IgD-negative memory B cell (primary cell): ENCODE measurements at regions not wholly inside any gene's neighbourhood (a gene's known extent, or its start where the extent isn't known, plus 50 kb on each side); places are given as distances from the start of the nearest gene placed in this dataset.

ENCODE experiments used
- H3K27ac Mint-ChIP-seq, 3 donors: one replicate each; pipeline ENCODE4 v1.8.0; 2020 to 2022; ENCODE audit warnings: mild to moderate bottlenecking in 3 of 3, mixed read lengths in 3 of 3, moderate library complexity in 1 of 3
- H3K27me3 Mint-ChIP-seq: one replicate; pipeline ENCODE4 v1.8.0; 2021; ENCODE audit warnings: mixed read lengths
- H3K36me3 Mint-ChIP-seq: one replicate; pipeline ENCODE4 v1.8.0; 2020; ENCODE audit warnings: mild to moderate bottlenecking, mixed read lengths
- H3K4me1 Mint-ChIP-seq, 3 donors: one replicate each; pipeline ENCODE4 v1.8.0; 2020 to 2022; ENCODE audit warnings: mixed read lengths in 3 of 3, mild to moderate bottlenecking in 1 of 3
- H3K4me3 Mint-ChIP-seq, 4 donors: one replicate each; pipeline ENCODE4 v1.8.0; 2020 to 2022; ENCODE audit warnings: mild to moderate bottlenecking in 4 of 4, mixed read lengths in 4 of 4, moderate library complexity in 3 of 4
- H3K9me3 Mint-ChIP-seq, 3 donors: one replicate each; pipeline ENCODE4 v1.8.0; 2020 to 2021; ENCODE audit warnings: mixed read lengths in 3 of 3, mild to moderate bottlenecking in 1 of 3

DNA sequence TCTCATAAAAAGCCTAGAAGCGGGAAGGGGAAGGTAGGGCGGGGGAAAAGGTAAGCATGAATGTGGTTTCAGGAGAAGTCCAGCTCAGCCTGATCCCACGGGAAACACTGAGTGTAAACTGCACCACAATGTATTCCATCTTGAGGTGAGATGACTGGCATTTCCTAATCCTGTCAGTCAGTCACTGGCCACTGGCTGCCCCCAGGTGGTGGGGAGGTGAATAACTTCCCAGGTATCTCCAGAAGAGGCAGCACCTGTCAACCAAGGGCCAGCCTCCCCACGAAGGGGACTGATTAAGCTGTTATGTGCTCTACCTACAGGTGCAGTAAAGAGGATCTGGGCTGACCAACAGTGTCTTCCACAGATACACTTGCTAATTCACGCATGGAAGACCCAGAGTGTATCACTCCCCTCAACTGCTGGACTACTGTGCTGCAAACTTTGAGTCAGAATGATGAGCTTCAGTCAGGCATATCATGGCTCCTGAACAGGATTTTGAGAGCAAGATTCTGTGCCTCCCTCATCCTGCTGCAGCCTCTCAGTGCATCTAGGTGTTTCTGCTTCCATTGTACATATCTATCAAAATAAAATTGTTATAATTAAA lies 108.5 kb upstream of the CCL2 start:
- H3K4me1 Mint-ChIP-seq = no peaks in the 10 kb centered on the region
- no peaks in the 10 kb centered on the region for H3K36me3 Mint-ChIP-seq
- H3K9me3 Mint-ChIP-seq = peaks cover 0 to 3% (median 2%) of the 10 kb centered on the region in 3 donors
- H3K4me3 Mint-ChIP-seq = no peak overlapping the region
- no peaks in the 10 kb centered on the region for H3K27me3 Mint-ChIP-seq
- no peak overlapping the region for H3K27ac Mint-ChIP-seq

DNA sequence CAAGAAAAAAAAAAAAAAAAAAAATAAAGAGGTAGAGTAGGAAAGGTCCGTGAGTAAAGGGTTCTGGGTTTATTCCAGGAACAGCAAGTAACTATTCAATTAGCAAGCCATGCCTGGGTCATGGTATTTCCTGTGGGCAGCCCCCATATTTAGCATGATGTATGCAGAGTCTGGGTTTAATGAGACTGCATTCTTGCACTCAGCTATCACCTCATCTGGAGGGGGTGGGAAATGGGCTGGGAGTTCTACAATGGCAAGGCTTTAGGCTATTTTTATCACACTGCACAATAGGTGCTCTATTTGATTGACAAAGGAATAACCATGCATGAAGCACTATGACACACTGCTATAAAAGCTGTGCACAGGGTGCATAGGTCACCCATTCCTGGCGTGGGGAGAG lies 104.0 kb upstream of the CCL2 start:
- Mint-ChIP-seq H3K36me3 (no peaks in the 10 kb centered on the region), H3K4me3 (peak overlapping the region in 1 of 4 donors; percentile 20), H3K9me3 (peaks cover 0 to 3% (median 2%) of the 10 kb centered on the region in 3 donors), H3K27me3 (peaks cover 21% of the 10 kb centered on the region), H3K4me1 (peaks cover 0 to 3% (median 0%) of the 10 kb centered on the region in 3 donors), H3K27ac (no peak overlapping the region)

DNA sequence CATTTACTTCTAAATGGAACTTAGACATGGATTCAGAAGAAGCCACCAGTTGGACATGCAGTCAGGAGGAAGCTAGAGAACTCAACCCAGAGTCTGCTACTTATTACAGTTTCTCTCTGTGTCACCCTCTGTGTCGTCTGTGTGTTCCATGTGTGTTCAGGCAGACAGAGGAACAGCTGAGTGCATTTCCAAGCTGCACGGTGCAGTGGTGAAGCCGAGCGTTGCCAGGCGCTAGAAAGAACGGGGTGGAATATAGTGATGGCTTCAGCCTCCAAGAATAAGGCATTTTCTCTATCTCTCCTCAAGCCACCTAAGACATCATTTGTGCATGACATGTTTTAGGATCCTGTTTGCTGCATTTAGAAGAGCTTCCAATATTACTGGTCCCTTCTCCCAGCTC lies 101.1 kb upstream of the CCL2 start:
- Mint-ChIP-seq H3K27me3 (peaks cover 42% of the 10 kb centered on the region), H3K9me3 (peaks cover 0 to 3% (median 2%) of the 10 kb centered on the region in 3 donors), H3K36me3 (no peaks in the 10 kb centered on the region), H3K27ac (no peak overlapping the region), H3K4me1 (peaks cover 0 to 3% (median 0%) of the 10 kb centered on the region in 3 donors), H3K4me3 (no peak overlapping the region)

GRCh38 chr17:34154961-34155730 lies 99.9 kb upstream of the CCL2 start:
- Mint-ChIP-seq H3K27ac (no peak overlapping the region), H3K9me3 (no peaks in the 10 kb centered on the region), H3K27me3 (peaks cover 43% of the 10 kb centered on the region), H3K4me3 (no peak overlapping the region), H3K36me3 (no peaks in the 10 kb centered on the region), H3K4me1 (peaks cover 0 to 3% (median 0%) of the 10 kb centered on the region in 3 donors)

DNA sequence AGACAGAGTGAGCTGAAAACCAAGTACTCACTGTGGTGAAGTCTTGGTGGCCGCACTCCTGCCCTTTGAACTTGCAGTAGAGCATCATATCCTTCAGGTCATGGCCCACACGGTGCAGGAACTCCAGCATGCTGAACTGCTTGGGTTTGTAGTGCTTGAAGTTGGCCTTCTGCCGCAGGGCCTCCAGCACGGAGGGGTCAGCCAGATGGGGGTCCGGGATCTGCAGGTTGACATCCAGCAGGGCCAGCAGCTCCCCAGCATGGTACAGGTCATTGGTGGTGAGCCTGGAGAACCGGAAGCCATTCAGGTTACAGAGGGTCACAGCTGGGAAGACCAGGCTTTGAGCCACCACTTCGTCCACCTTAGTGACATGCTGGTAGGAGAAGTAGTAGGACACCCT lies 99.1 kb upstream of the CCL2 start:
- H3K27me3 Mint-ChIP-seq = peaks cover 43% of the 10 kb centered on the region
- no peaks in the 10 kb centered on the region for H3K36me3 Mint-ChIP-seq
- H3K9me3 Mint-ChIP-seq = no peaks in the 10 kb centered on the region
- H3K4me3 Mint-ChIP-seq = no peak overlapping the region
- peaks cover 0 to 3% (median 0%) of the 10 kb centered on the region in 3 donors for H3K4me1 Mint-ChIP-seq
- no peak overlapping the region for H3K27ac Mint-ChIP-seq

GRCh38 chr17:34156401-34156740 lies 98.7 kb upstream of the CCL2 start:
- Mint-ChIP-seq H3K4me3 (peak overlapping the region in 1 of 4 donors; percentile 4), H3K9me3 (no peaks in the 10 kb centered on the region), H3K27ac (no peak overlapping the region), H3K4me1 (peaks cover 0 to 3% (median 0%) of the 10 kb centered on the region in 3 donors), H3K27me3 (peaks cover 43% of the 10 kb centered on the region), H3K36me3 (no peaks in the 10 kb centered on the region)

- peaks cover 0 to 3% (median 0%) of the 10 kb centered on the region in 3 donors for H3K4me1 Mint-ChIP-seq
- H3K36me3 Mint-ChIP-seq = no peaks in the 10 kb centered on the region
- peaks cover 44% of the 10 kb centered on the region for H3K27me3 Mint-ChIP-seq
- H3K27ac Mint-ChIP-seq = no peak overlapping the region
- no peaks in the 10 kb centered on the region for H3K9me3 Mint-ChIP-seq
- H3K4me3 Mint-ChIP-seq = no peak overlapping the region
Observed at GRCh38 chr17:34156741-34157589, 98.1 kb upstream of the CCL2 start.

- Mint-ChIP-seq H3K27me3 (peaks cover 29% of the 10 kb centered on the region), H3K4me1 (no peaks in the 10 kb centered on the region), H3K9me3 (no peaks in the 10 kb centered on the region), H3K27ac (no peak overlapping the region), H3K36me3 (no peaks in the 10 kb centered on the region), H3K4me3 (peak overlapping the region in 1 of 4 donors; percentile 35)
Observed at GRCh38 chr17:34161690-34162089, 93.4 kb upstream of the CCL2 start.

DNA sequence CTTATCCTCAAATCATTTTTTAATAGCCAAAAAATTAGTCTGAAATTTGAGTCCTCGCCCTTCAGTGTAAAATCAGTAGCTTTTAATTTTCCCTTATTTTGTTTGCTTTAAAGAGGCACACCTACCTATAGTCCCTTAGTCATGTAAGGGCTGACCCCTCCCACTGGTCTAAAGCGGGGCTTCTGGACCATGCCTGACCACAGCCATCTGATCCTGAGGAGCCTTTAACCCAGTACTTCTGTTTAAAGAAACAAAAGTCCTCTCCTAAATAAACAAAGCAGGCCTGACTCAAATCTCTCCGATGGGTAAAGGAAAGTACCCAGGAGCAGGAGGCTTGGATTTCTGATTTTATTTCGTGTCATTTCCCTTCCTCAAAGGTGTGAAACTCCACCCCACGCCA lies 92.0 kb upstream of the CCL2 start:
- H3K36me3 Mint-ChIP-seq = no peaks in the 10 kb centered on the region
- no peak overlapping the region for H3K4me3 Mint-ChIP-seq
- H3K27ac Mint-ChIP-seq = no peak overlapping the region
- no peaks in the 10 kb centered on the region for H3K9me3 Mint-ChIP-seq
- peaks cover 23% of the 10 kb centered on the region for H3K27me3 Mint-ChIP-seq
- H3K4me1 Mint-ChIP-seq = no peaks in the 10 kb centered on the region

- no peaks in the 10 kb centered on the region for H3K4me1 Mint-ChIP-seq
- no peak overlapping the region for H3K4me3 Mint-ChIP-seq
- peaks cover 18% of the 10 kb centered on the region for H3K27me3 Mint-ChIP-seq
- no peaks in the 10 kb centered on the region for H3K9me3 Mint-ChIP-seq
- H3K36me3 Mint-ChIP-seq = no peaks in the 10 kb centered on the region
- peak overlapping the region in 1 of 3 donors; percentile 48 for H3K27ac Mint-ChIP-seq
Observed at GRCh38 chr17:34163646-34164045, 91.4 kb upstream of the CCL2 start.

- Mint-ChIP-seq H3K27ac (no peak overlapping the region), H3K4me3 (no peak overlapping the region), H3K27me3 (peaks cover 14% of the 10 kb centered on the region), H3K4me1 (no peaks in the 10 kb centered on the region), H3K9me3 (no peaks in the 10 kb centered on the region), H3K36me3 (no peaks in the 10 kb centered on the region)
Observed at GRCh38 chr17:34164837-34165236, 90.2 kb upstream of the CCL2 start.

DNA sequence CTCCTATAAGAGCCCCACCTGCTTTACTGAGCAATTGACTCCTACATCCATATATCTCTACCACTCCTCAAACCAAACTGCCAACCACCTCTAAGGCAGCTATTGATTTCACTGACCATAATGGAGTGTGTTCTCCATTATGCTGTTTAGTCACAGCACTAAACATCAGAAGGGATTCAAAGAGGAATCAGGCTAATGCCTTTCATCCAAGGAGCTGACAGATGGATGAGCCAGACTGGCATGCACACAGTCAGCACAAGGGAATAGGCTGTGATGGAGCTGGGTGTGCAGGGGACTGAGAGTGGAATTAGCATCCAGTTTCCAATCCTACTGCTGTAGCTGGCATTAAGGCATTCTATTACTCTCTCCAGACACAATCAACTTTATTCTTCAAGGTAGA lies 88.7 kb upstream of the CCL2 start:
- H3K9me3 Mint-ChIP-seq = no peaks in the 10 kb centered on the region
- H3K36me3 Mint-ChIP-seq = no peaks in the 10 kb centered on the region
- no peak overlapping the region for H3K4me3 Mint-ChIP-seq
- peaks cover 14% of the 10 kb centered on the region for H3K27me3 Mint-ChIP-seq
- H3K4me1 Mint-ChIP-seq = no peaks in the 10 kb centered on the region
- no peak overlapping the region for H3K27ac Mint-ChIP-seq

- Mint-ChIP-seq H3K4me1 (no peaks in the 10 kb centered on the region), H3K9me3 (no peaks in the 10 kb centered on the region), H3K36me3 (no peaks in the 10 kb centered on the region), H3K27me3 (peaks cover 11% of the 10 kb centered on the region), H3K4me3 (no peak overlapping the region), H3K27ac (no peak overlapping the region)
Observed at GRCh38 chr17:34167354-34167753, 87.7 kb upstream of the CCL2 start.

DNA sequence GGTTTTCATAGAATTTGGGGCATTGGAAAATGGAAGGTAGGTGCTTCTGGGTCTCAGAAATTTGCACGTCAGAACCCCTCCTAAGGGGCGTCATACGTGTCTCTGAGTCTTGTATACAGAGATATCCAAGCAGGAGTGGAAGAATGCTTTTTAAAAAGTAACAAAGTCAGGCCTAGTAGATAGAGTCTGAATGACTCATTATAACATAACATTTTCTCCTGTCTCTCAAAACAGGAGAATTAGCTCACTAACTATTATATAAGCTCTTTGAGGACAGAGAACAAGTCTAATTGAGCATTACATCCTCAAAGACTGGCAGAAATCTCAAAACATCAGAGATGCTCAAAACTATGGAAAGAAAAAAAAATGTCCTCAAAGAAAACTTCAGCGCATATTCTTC lies 86.1 kb upstream of the CCL2 start:
- H3K27me3 Mint-ChIP-seq = peaks cover 6% of the 10 kb centered on the region
- H3K36me3 Mint-ChIP-seq = no peaks in the 10 kb centered on the region
- H3K4me1 Mint-ChIP-seq = no peaks in the 10 kb centered on the region
- H3K4me3 Mint-ChIP-seq = no peak overlapping the region
- H3K27ac Mint-ChIP-seq = no peak overlapping the region
- no peaks in the 10 kb centered on the region for H3K9me3 Mint-ChIP-seq

- no peak overlapping the region for H3K27ac Mint-ChIP-seq
- H3K27me3 Mint-ChIP-seq = peaks cover 4% of the 10 kb centered on the region
- no peaks in the 10 kb centered on the region for H3K9me3 Mint-ChIP-seq
- H3K4me1 Mint-ChIP-seq = no peaks in the 10 kb centered on the region
- H3K36me3 Mint-ChIP-seq = no peaks in the 10 kb centered on the region
- no peak overlapping the region for H3K4me3 Mint-ChIP-seq
Observed at GRCh38 chr17:34169496-34169895, 85.6 kb upstream of the CCL2 start.
